ENCODE measurements at regions not wholly inside any gene's neighbourhood (a gene's known extent, or its start where the extent isn't known, plus 50 kb on each side); places are given as distances from the start of the nearest gene placed in this dataset.

GRCh38 chrX:15150586-15150985 is 119.3 kb downstream of the ASB9 start:
- no peak for TF ChIP-seq CTCF (IDR thresholded peaks at IDR 0.05)
- no peak for TF ChIP-seq POLR2A (IDR thresholded peaks at IDR 0.05)
